GM21717 (cell line): ENCODE measurements at regions not wholly inside any gene's neighbourhood (a gene's known extent, or its start where the extent isn't known, plus 50 kb on each side); places are given as distances from the start of the nearest gene placed in this dataset.
"Not testable (repeated sequence)": the region's sequence is repeated elsewhere in the genome, so short reads cannot be mapped to it uniquely, and the experiment has no call there.

Experiments used
- ATAC-seq: cut with Tn5 transposase; IDR thresholded peaks from one replicate; pipeline ENCODE4 v1.9.1; 2021; ENCODE audit warnings: mild to moderate bottlenecking, moderate library complexity; ENCODE audit not compliant: unreplicated experiment

- ATAC-seq, result peak; percentile 73
Observed at GRCh38 chr7:20083781-20084180, 133.4 kb downstream of the MACC1 start.

GRCh38 chr7:20079080-20079479, 138.1 kb downstream of the MACC1 start:
- no peak for ATAC-seq

- ATAC-seq, result no peak
Observed at GRCh38 chr7:20076835-20077234, 140.3 kb downstream of the MACC1 start.

- ATAC-seq, result no peak
Observed at GRCh38 chr7:20075992-20076820, 141.0 kb downstream of the MACC1 start.

- no peak for ATAC-seq
Observed at GRCh38 chr7:20075440-20075839, 141.7 kb downstream of the MACC1 start.

GRCh38 chr7:20068004-20068403, 149.2 kb downstream of the MACC1 start:
- not testable (repeated sequence) for ATAC-seq

GRCh38 chr7:20064974-20065862, 152.0 kb downstream of the MACC1 start:
- peak; percentile 99 for ATAC-seq

- no peak for ATAC-seq
Observed at GRCh38 chr7:20064181-20064970, 152.8 kb downstream of the MACC1 start.

GRCh38 chr7:20063644-20064043, 153.5 kb downstream of the MACC1 start:
- ATAC-seq, result no peak

- no peak for ATAC-seq
Observed at GRCh38 chr7:20062932-20063331, 154.3 kb downstream of the MACC1 start.

- ATAC-seq, result no peak
Observed at GRCh38 chr7:20053334-20054104, 163.7 kb downstream of the MACC1 start.

- ATAC-seq, result no peak
Observed at GRCh38 chr7:20050241-20050966, 166.8 kb downstream of the MACC1 start.

- ATAC-seq, result no peak
Observed at GRCh38 chr7:20038676-20039075, 178.5 kb downstream of the MACC1 start.

GRCh38 chr7:20035279-20035875, 181.8 kb downstream of the MACC1 start:
- ATAC-seq, result no peak

GRCh38 chr7:20033621-20034400, 183.4 kb downstream of the MACC1 start:
- no peak for ATAC-seq

- no peak for ATAC-seq
Observed at GRCh38 chr7:20032741-20033140, 184.4 kb downstream of the MACC1 start.

GRCh38 chr7:20030915-20031362, 186.2 kb downstream of the MACC1 start:
- peak; percentile 54 for ATAC-seq

- peak; percentile 95 for ATAC-seq
Observed at GRCh38 chr7:20030417-20030816, 186.8 kb downstream of the MACC1 start.
